WI38 (cell line): ENCODE measurements at regions not wholly inside any gene's neighbourhood (a gene's known extent, or its start where the extent isn't known, plus 50 kb on each side); places are given as distances from the start of the nearest gene placed in this dataset.

Source experiments
- H3K4me3 ChIP-seq: 2 replicates; pipeline ENCODE4 v1.5.1; 2011; ENCODE audit warnings: low read depth, mild to moderate bottlenecking, control low read depth, low read length
- CTCF ChIP-seq: IDR thresholded peaks from 2 replicates; pipeline ENCODE4 v1.5.1; 2012; ENCODE audit warnings: low read depth, mild to moderate bottlenecking, control low read depth, low read length

- TF ChIP-seq CTCF, result no peak
- H3K4me3 ChIP-seq, result no peak overlapping the region
Observed at GRCh38 chr15:93954985-93955571, 276.3 kb upstream of the MCTP2 start.

GRCh38 chr15:93948726-93949125, 282.6 kb upstream of the MCTP2 start:
- TF ChIP-seq CTCF, result no peak
- no peak overlapping the region for H3K4me3 ChIP-seq

GRCh38 chr15:93943586-93943985, 287.8 kb upstream of the MCTP2 start:
- no peak overlapping the region for H3K4me3 ChIP-seq
- TF ChIP-seq CTCF, result no peak

- TF ChIP-seq CTCF, result no peak
Observed at GRCh38 chr15:93942269-93942694, 289.1 kb upstream of the MCTP2 start.

GRCh38 chr15:93941697-93942096, 289.7 kb upstream of the MCTP2 start:
- TF ChIP-seq CTCF, result no peak
- H3K4me3 ChIP-seq, result no peak overlapping the region

More at GRCh38 chr15:93942269-93942694, 289.1 kb upstream of the MCTP2 start:
- H3K4me3 ChIP-seq, result no peak overlapping the region

- TF ChIP-seq CTCF, result no peak
Observed at GRCh38 chr15:93940226-93940625, 291.1 kb upstream of the MCTP2 start.

GRCh38 chr15:93932164-93932776, 299.1 kb upstream of the MCTP2 start:
- no peak for TF ChIP-seq CTCF
- H3K4me3 ChIP-seq, result no peak overlapping the region

More at GRCh38 chr15:93940226-93940625, 291.1 kb upstream of the MCTP2 start:
- no peak overlapping the region for H3K4me3 ChIP-seq
